Vagina (tissue), 2 donors: ENCODE measurements at regions not wholly inside any gene's neighbourhood (a gene's known extent, or its start where the extent isn't known, plus 50 kb on each side); places are given as distances from the start of the nearest gene placed in this dataset.
A peak's percentile ranks its signal among the peaks of the same experiment; 100 is the strongest.

Source experiments
- POLR2A ChIP-seq, 2 donors: fragments of 450-650 bp; IDR thresholded peaks; one replicate each; pipeline ENCODE4 v1.6.1; 2017; ENCODE audit warnings: antibody characterized with exemption in 2 of 2, mild to moderate bottlenecking in 2 of 2, moderate library complexity in 2 of 2
- TF ChIP-seq, protein P1 (sequence below), 3 experiments: fragments of 450-650 bp in 2 of 3; fragments of 200-600 bp in 1 of 3; sonication (generic) in 1 of 3; IDR thresholded peaks; one replicate each; pipeline ENCODE4 v1.5.1; 2017 to 2019; ENCODE audit warnings: antibody characterized with exemption in 3 of 3, mild to moderate bottlenecking in 2 of 3, moderate library complexity in 2 of 3

DNA sequence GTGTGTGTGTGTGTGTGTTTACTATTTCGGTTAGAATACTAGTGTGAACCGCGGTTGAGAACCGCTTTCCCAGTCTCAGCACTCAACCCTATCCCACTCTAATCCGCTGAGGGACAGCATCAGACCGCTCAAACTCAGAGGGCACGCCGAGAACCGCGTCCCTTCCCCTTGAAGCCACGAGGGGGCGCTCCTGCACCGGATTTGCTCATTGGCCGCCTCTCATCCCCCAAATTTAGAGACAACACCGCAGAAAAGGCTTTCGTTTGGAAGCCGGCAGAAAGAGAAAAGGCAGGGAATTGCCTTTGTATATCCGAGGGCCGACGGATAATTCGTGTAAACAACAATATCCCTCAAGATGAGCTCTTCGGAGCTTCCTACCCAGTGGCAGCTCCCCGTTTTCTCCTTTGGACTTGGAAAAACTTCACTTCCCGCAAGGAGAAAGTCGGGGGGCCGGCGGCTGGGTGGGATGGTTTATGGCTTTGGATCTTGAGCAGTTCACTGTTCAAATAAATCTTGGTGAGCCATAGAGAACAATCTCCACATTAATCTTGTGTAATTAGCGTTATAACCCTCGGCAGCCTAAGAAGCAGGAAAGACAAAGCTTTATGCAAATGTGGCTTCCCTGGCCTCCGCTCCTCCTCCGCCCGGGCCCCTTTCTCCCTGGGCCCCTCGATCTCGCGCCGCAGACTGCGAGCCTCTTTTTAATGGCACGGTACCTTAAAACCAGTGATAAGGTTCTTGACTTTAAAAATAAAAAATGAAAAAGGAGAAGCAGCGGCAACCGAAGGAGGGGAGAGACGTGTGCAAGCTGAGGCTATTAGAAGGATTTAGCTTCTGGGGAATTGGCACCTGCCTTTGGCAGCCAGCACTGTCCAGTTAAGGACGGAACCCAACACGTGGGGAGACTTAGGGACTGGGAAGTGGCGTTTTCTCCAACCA is 296.8 kb downstream of the PARP8 start:
- TF ChIP-seq, protein P1, sequence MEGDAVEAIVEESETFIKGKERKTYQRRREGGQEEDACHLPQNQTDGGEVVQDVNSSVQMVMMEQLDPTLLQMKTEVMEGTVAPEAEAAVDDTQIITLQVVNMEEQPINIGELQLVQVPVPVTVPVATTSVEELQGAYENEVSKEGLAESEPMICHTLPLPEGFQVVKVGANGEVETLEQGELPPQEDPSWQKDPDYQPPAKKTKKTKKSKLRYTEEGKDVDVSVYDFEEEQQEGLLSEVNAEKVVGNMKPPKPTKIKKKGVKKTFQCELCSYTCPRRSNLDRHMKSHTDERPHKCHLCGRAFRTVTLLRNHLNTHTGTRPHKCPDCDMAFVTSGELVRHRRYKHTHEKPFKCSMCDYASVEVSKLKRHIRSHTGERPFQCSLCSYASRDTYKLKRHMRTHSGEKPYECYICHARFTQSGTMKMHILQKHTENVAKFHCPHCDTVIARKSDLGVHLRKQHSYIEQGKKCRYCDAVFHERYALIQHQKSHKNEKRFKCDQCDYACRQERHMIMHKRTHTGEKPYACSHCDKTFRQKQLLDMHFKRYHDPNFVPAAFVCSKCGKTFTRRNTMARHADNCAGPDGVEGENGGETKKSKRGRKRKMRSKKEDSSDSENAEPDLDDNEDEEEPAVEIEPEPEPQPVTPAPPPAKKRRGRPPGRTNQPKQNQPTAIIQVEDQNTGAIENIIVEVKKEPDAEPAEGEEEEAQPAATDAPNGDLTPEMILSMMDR (IDR thresholded peaks at IDR 0.05) = peak; percentile 87 to 96 (median 91)
- TF ChIP-seq POLR2A (IDR thresholded peaks at IDR 0.05) = no peak
